HPDE6-E6E7 (cell line): ENCODE measurements at regions not wholly inside any gene's neighbourhood (a gene's known extent, or its start where the extent isn't known, plus 50 kb on each side); places are given as distances from the start of the nearest gene placed in this dataset.

Experiments
- DNase-seq: peaks from one replicate; pipeline ENCODE4 v3.0.0; 2011; ENCODE audit warnings: missing footprints; ENCODE audit errors: extremely low spot score

GRCh38 chr3:28088811-28089526 is 152.4 kb upstream of the CMC1 start:
- DNase-seq = no peak

GRCh38 chr3:28089527-28089897 is 151.9 kb upstream of the CMC1 start:
- DNase-seq = no peak

- DNase-seq = no peak
Observed at GRCh38 chr3:28099296-28099695, 142.1 kb upstream of the CMC1 start.

GRCh38 chr3:28101705-28102104 is 139.7 kb upstream of the CMC1 start:
- no peak for DNase-seq

- DNase-seq = no peak
Observed at GRCh38 chr3:28103861-28104260, 137.6 kb upstream of the CMC1 start.

GRCh38 chr3:28104896-28105534 is 136.4 kb upstream of the CMC1 start:
- DNase-seq = no peak

GRCh38 chr3:28109829-28110228 is 131.6 kb upstream of the CMC1 start:
- no peak for DNase-seq

GRCh38 chr3:28110869-28111268 is 130.6 kb upstream of the CMC1 start:
- DNase-seq = no peak

GRCh38 chr3:28114893-28115292 is 126.5 kb upstream of the CMC1 start:
- DNase-seq = no peak

- no peak for DNase-seq
Observed at GRCh38 chr3:28115316-28115715, 126.1 kb upstream of the CMC1 start.

- no peak for DNase-seq
Observed at GRCh38 chr3:28117598-28117997, 123.8 kb upstream of the CMC1 start.

- DNase-seq = no peak
Observed at GRCh38 chr3:28118087-28118486, 123.3 kb upstream of the CMC1 start.

- no peak for DNase-seq
Observed at GRCh38 chr3:28122227-28122626, 119.2 kb upstream of the CMC1 start.

- no peak for DNase-seq
Observed at GRCh38 chr3:28124882-28125281, 116.5 kb upstream of the CMC1 start.

- DNase-seq = no peak
Observed at GRCh38 chr3:28125342-28125741, 116.1 kb upstream of the CMC1 start.

GRCh38 chr3:28130836-28131235 is 110.6 kb upstream of the CMC1 start:
- DNase-seq = no peak

- DNase-seq = no peak
Observed at GRCh38 chr3:28132941-28133340, 108.5 kb upstream of the CMC1 start.

- no peak for DNase-seq
Observed at GRCh38 chr3:28134198-28134597, 107.2 kb upstream of the CMC1 start.

GRCh38 chr3:28134792-28135375 is 106.5 kb upstream of the CMC1 start:
- no peak for DNase-seq

- DNase-seq = no peak
Observed at GRCh38 chr3:28136607-28137216, 104.7 kb upstream of the CMC1 start.

- DNase-seq = no peak
Observed at GRCh38 chr3:28138043-28138610, 103.3 kb upstream of the CMC1 start.

GRCh38 chr3:28139288-28139687 is 102.1 kb upstream of the CMC1 start:
- no peak for DNase-seq
